Mesothelial cell of epicardium (in vitro differentiated cells): ENCODE measurements at regions not wholly inside any gene's neighbourhood (a gene's known extent, or its start where the extent isn't known, plus 50 kb on each side); places are given as distances from the start of the nearest gene placed in this dataset.
A peak's percentile ranks its signal among the peaks of the same experiment; 100 is the strongest.

Experiments
- DNase-seq, 2 experiments: peaks; one replicate each; pipeline ENCODE4 v3.0.0; 2021; ENCODE audit warnings: low spot score in 2 of 2; ENCODE audit not compliant: unreplicated experiment in 2 of 2
- H3K27ac Mint-ChIP-seq: 2 replicates; pipeline ENCODE4 v1.8.0; 2021; ENCODE audit warnings: mixed read lengths
- H3K27me3 Mint-ChIP-seq: 2 replicates; pipeline ENCODE4 v1.8.0; 2021; ENCODE audit warnings: low read depth, mixed read lengths
- H3K36me3 Mint-ChIP-seq: 2 replicates; pipeline ENCODE4 v1.8.0; 2021; ENCODE audit warnings: mixed read lengths
- H3K4me1 Mint-ChIP-seq: 2 replicates; pipeline ENCODE4 v1.8.0; 2021; ENCODE audit warnings: mixed read lengths
- H3K4me3 Mint-ChIP-seq: 2 replicates; pipeline ENCODE4 v1.8.0; 2021; ENCODE audit warnings: mild to moderate bottlenecking, moderate library complexity, mixed read lengths
- H3K9me3 Mint-ChIP-seq: 2 replicates; pipeline ENCODE4 v1.8.0; 2021; ENCODE audit warnings: mixed read lengths
- CTCF ChIP-seq: fragments of 200-600 bp; sonication (generic); IDR thresholded peaks from one replicate; pipeline ENCODE4 v1.5.0; 2021; ENCODE audit warnings: antibody characterized with exemption; ENCODE audit not compliant: unreplicated experiment

- TF ChIP-seq CTCF, result no peak
- Mint-ChIP-seq H3K4me3 (no peak overlapping the region), H3K9me3 (peaks cover 6% of the 10 kb centered on the region), H3K36me3 (no peaks in the 10 kb centered on the region), H3K4me1 (no peaks in the 10 kb centered on the region), H3K27me3 (no peaks in the 10 kb centered on the region), H3K27ac (no peak overlapping the region)
- no peak for DNase-seq
Observed at GRCh38 chr1:200282497-200283122, 127.2 kb downstream of the ZNF281 start.

- Mint-ChIP-seq H3K27me3 (no peaks in the 10 kb centered on the region), H3K36me3 (no peaks in the 10 kb centered on the region), H3K9me3 (peaks cover 6% of the 10 kb centered on the region), H3K4me3 (no peak overlapping the region), H3K4me1 (peaks cover 3% of the 10 kb centered on the region), H3K27ac (no peak overlapping the region)
- DNase-seq, result no peak
- TF ChIP-seq CTCF, result no peak
Observed at GRCh38 chr1:200281201-200281835, 128.5 kb downstream of the ZNF281 start.

GRCh38 chr1:200279810-200280411 is 129.9 kb downstream of the ZNF281 start:
- DNase-seq, result no peak
- no peak overlapping the region for H3K27ac Mint-ChIP-seq
- no peak overlapping the region for H3K4me3 Mint-ChIP-seq
- peak; percentile 57 for TF ChIP-seq CTCF
- H3K27me3 Mint-ChIP-seq, result no peaks in the 10 kb centered on the region
- H3K9me3 Mint-ChIP-seq, result peaks cover 6% of the 10 kb centered on the region
- H3K4me1 Mint-ChIP-seq, result peaks cover 9% of the 10 kb centered on the region
- H3K36me3 Mint-ChIP-seq, result no peaks in the 10 kb centered on the region

- peaks cover 9% of the 10 kb centered on the region for H3K4me1 Mint-ChIP-seq
- H3K9me3 Mint-ChIP-seq, result peaks cover 6% of the 10 kb centered on the region
- no peak for DNase-seq
- H3K27ac Mint-ChIP-seq, result no peak overlapping the region
- H3K4me3 Mint-ChIP-seq, result no peak overlapping the region
- no peaks in the 10 kb centered on the region for H3K36me3 Mint-ChIP-seq
- no peaks in the 10 kb centered on the region for H3K27me3 Mint-ChIP-seq
- no peak for TF ChIP-seq CTCF
Observed at GRCh38 chr1:200275816-200276453, 133.9 kb downstream of the ZNF281 start.

DNA sequence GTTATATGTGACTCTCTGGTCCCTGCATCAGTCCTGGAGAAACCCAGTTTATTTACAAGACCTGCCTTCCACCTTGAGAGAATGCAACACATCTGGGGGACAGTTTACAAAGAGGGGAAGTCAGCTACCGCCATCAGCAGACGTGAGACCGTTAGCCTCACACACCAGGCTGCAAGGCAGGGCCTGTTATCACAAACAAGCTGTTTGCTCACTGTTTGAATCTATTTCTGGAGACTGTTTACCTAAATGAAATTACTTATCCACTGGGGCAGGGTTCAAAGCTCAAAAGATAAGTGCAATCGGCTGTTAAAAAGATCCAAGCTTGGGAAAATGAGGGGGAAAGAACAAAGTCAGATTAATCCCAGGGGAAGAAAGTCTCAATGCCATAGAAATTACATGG is 134.4 kb downstream of the ZNF281 start:
- Mint-ChIP-seq H3K9me3 (peaks cover 6% of the 10 kb centered on the region), H3K4me3 (no peak overlapping the region), H3K27me3 (no peaks in the 10 kb centered on the region), H3K4me1 (peaks cover 9% of the 10 kb centered on the region), H3K36me3 (no peaks in the 10 kb centered on the region), H3K27ac (no peak overlapping the region)
- TF ChIP-seq CTCF, result no peak
- DNase-seq, result no peak
